ENCODE measurements at regions not wholly inside any gene's neighbourhood (a gene's known extent, or its start where the extent isn't known, plus 50 kb on each side); places are given as distances from the start of the nearest gene placed in this dataset.

GRCh38 chr13:56009418-56009817, 1131.3 kb upstream of the PRR20A start:
- Histone ChIP-seq H3K4me1 (ENCODE audit: control insufficient read depth in 2 of 2, insufficient read depth in 2 of 2, low read length in 2 of 2) (no peaks in the 10 kb centered on the region), H3K27ac (ENCODE audit: low read length in 2 of 2) (no peak overlapping the region), H3K9ac (ENCODE audit: low read length) (no peak overlapping the region), H3K27me3 (replicated peaks in 1 of 4; ENCODE audit: control extremely low read depth in 1 of 4, control insufficient read depth in 3 of 4, insufficient read depth in 4 of 4, low read length in 3 of 4) (no peaks in the 10 kb centered on the region), H3K9me3 (ENCODE audit: control extremely low read depth in 1 of 3, control insufficient read depth in 2 of 3, insufficient read depth in 1 of 3, low read length in 2 of 3) (no peaks in the 10 kb centered on the region), H4K20me1 (ENCODE audit: control insufficient read depth, insufficient read depth, low read length, poor library complexity, severe bottlenecking) (no peaks in the 10 kb centered on the region), H3K36me3 (replicated peaks in 1 of 2; ENCODE audit: control extremely low read depth in 1 of 2, control insufficient read depth in 1 of 2, extremely low read depth in 1 of 2, insufficient read depth in 2 of 2, low read length in 1 of 2) (no peaks in the 10 kb centered on the region), H3K79me2 (ENCODE audit: control insufficient read depth, insufficient read depth, low read length) (no peaks in the 10 kb centered on the region), H3K4me3 (ENCODE audit: control extremely low read depth in 1 of 5, extremely low read depth in 1 of 5, insufficient read depth in 1 of 5, low read depth in 2 of 5, low read length in 4 of 5) (no peak overlapping the region), H3K4me2 (replicated peaks; ENCODE audit: low read depth, low read length, poor library complexity, severe bottlenecking) (no peak overlapping the region), H2AFZ (ENCODE audit: insufficient read depth, low read depth, low read length, poor library complexity, severe bottlenecking) (no peak overlapping the region)
- DNase-seq = no peak
- TF ChIP-seq EZH2 (IDR thresholded peaks at IDR 0.05; ENCODE audit: borderline replicate concordance, insufficient read depth, low read depth, low read length, poor library complexity, severe bottlenecking) = no peak
- TF ChIP-seq CTCF (IDR thresholded peaks at IDR 0.05) = no peak
- ChIA-PET POLR2A (no interaction called here), CTCF (no interaction called here)
- Mint-ChIP-seq H3K27ac (no peak overlapping the region), H3K4me3 (no peak overlapping the region), H3K27me3 (no peaks in the 10 kb centered on the region), H3K4me1 (no peaks in the 10 kb centered on the region), H3K9me3 (ENCODE audit: insufficient read depth) (no peaks in the 10 kb centered on the region)
- ATAC-seq (ENCODE audit: low read depth) = no peak
- intact Hi-C loops (cut with micrococcal nuclease) = no loop called here
- no CpG with 5 or more reads among the region's 2 CpGs for WGBS (ENCODE audit: insufficient coverage)

- H3K9ac ChIP-seq (ENCODE audit: low read length) = no peak overlapping the region
- peaks cover 4% of the 10 kb centered on the region for H3K9me3 Mint-ChIP-seq (ENCODE audit: insufficient read depth)
- no peaks in the 10 kb centered on the region for H3K4me1 Mint-ChIP-seq
- H3K27ac Mint-ChIP-seq = no peak overlapping the region
- H3K79me2 ChIP-seq (ENCODE audit: control insufficient read depth, insufficient read depth, low read length) = no peaks in the 10 kb centered on the region
- no peak overlapping the region for H2AFZ ChIP-seq (ENCODE audit: insufficient read depth, low read depth, low read length, poor library complexity, severe bottlenecking)
- no peaks in the 10 kb centered on the region for H3K4me1 ChIP-seq (ENCODE audit: control insufficient read depth in 2 of 2, insufficient read depth in 2 of 2, low read length in 2 of 2)
- no peaks in the 10 kb centered on the region for H3K9me3 ChIP-seq (ENCODE audit: control extremely low read depth in 1 of 3, control insufficient read depth in 2 of 3, insufficient read depth in 1 of 3, low read length in 2 of 3)
- ChIA-PET POLR2A (no interaction called here), CTCF (no interaction called here)
- H3K4me3 ChIP-seq (ENCODE audit: control extremely low read depth in 1 of 5, extremely low read depth in 1 of 5, insufficient read depth in 1 of 5, low read depth in 2 of 5, low read length in 4 of 5) = no peak overlapping the region
- no peak for TF ChIP-seq CTCF (IDR thresholded peaks at IDR 0.05)
- TF ChIP-seq EZH2 (IDR thresholded peaks at IDR 0.05; ENCODE audit: borderline replicate concordance, insufficient read depth, low read depth, low read length, poor library complexity, severe bottlenecking) = no peak
- H3K27me3 Mint-ChIP-seq = no peaks in the 10 kb centered on the region
- DNase-seq (no peak), ATAC-seq (ENCODE audit: low read depth) (no peak)
- no CpG with 5 or more reads among the region's 2 CpGs for WGBS (ENCODE audit: insufficient coverage)
- H3K4me2 ChIP-seq (replicated peaks; ENCODE audit: low read depth, low read length, poor library complexity, severe bottlenecking) = no peak overlapping the region
- no peaks in the 10 kb centered on the region for H4K20me1 ChIP-seq (ENCODE audit: control insufficient read depth, insufficient read depth, low read length, poor library complexity, severe bottlenecking)
- intact Hi-C loops (cut with micrococcal nuclease) = no loop called here
- no peak overlapping the region for H3K27ac ChIP-seq (ENCODE audit: low read length in 2 of 2)
- no peak overlapping the region for H3K4me3 Mint-ChIP-seq
- H3K27me3 ChIP-seq (replicated peaks in 1 of 4; ENCODE audit: control extremely low read depth in 1 of 4, control insufficient read depth in 3 of 4, insufficient read depth in 4 of 4, low read length in 3 of 4) = no peaks in the 10 kb centered on the region
- no peaks in the 10 kb centered on the region for H3K36me3 ChIP-seq (replicated peaks in 1 of 2; ENCODE audit: control extremely low read depth in 1 of 2, control insufficient read depth in 1 of 2, extremely low read depth in 1 of 2, insufficient read depth in 2 of 2, low read length in 1 of 2)
These were observed 1128.1 kb upstream of the PRR20A start for GRCh38 chr13:56012644-56013043.

All from B cell (primary cell).